HG02943 (cell line): ENCODE measurements at regions not wholly inside any gene's neighbourhood (a gene's known extent, or its start where the extent isn't known, plus 50 kb on each side); places are given as distances from the start of the nearest gene placed in this dataset.
A peak's percentile ranks its signal among the peaks of the same experiment; 100 is the strongest.
"Not testable (repeated sequence)": the region's sequence is repeated elsewhere in the genome, so short reads cannot be mapped to it uniquely, and the experiment has no call there.

Experiments
- ATAC-seq: cut with Tn5 transposase; IDR thresholded peaks from one replicate; pipeline ENCODE4 v1.9.1; 2021; ENCODE audit warnings: mild to moderate bottlenecking, low read depth, moderate library complexity; ENCODE audit not compliant: unreplicated experiment

DNA sequence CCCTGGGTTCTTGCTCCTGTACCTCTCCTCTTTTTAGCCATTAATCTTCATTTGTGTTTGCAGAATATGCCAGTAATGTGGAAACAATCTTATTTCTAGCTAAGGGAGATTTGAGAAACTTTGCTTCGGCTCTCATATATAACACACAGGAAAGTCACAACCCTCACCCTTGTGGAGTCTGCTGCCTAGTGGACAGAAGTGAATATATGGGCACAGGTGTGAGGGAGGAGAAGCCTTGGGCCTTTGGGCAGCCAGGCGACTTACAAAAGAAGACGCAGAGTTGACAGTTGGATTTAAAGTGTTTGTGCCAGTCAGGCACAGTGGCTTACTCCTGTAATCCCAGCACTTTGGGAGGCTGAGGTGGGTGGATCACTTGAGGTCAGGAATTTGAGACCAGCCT is 181.8 kb upstream of the TBL1XR1 start:
- no peak for ATAC-seq

DNA sequence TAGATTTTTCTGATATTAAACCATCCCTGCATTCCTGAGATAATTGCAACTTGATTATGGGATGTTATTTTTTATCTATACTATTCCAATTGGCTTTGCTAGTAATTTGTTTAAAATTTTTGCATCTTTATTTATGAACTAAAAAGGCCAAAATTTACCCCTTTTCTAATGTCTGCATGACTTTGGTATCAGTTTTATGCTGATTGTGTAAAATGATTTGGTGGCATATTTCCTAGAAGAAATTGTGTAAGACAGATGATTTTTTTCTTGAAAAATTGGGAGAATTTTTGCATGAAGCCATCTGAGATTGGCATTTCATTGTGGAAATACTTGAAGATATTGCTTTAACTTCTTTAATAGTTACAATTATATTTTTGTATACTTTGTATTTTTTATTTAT is 183.8 kb upstream of the TBL1XR1 start:
- no peak for ATAC-seq

DNA sequence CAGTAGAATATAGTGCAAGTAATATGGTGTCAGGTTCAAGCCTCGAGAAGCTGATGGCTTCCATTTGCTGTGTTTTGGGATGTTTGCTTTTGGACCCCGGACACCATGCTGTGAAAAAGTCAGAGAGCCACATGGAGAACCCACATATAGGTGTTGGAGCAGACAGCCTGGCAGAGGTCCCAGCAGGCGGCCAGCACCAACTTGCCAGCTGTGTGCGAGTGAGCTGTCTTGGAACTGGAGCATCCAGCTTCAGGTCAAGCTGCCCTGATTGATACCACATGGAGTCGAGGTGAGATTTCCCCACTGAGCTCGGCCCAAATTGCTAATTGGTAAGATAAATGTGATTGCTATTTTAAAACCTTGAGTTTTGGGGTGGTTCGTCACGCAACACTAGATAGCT is 185.7 kb upstream of the TBL1XR1 start:
- ATAC-seq, result no peak

DNA sequence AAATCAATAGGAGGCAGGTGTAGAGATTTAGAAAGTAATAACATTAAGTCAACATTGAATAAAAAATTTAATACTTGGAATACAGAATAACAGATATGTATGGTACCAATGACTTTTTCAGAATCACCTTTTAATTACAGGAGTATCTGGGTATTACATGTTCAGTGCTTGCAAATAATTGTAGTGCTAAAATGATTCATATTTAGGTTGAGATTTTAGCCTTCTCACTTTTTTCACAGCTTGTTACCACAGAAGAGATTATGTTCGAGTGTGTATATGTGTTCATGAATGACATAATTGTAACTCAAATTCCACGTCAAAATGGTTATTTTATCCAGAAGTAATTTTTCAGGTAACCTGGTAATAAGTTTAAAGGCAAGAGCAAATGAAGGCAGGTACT is 187.9 kb upstream of the TBL1XR1 start:
- ATAC-seq, result no peak

DNA sequence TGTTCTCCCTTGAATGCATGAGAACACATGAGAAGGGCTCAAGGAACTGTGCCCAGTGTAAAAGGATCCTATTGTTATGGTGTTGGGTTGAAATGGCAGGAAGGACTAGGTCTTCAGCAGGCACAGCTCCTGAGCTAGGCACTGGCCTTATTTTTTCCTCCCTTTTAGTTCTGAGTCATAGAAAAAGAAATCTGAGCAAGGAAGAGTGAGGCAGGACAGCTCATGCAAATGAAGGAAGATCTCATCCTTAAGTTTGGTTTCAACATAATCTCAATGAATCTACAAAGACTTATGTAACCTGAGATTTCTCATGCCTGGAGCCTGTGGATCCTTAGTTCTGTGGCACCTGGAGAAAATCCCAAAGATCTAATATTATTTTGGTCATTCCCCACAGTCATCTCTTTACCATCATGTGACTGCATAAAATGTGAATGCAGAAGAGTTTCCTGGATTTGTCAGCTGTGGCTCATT is 188.6 kb upstream of the TBL1XR1 start:
- no peak for ATAC-seq

DNA sequence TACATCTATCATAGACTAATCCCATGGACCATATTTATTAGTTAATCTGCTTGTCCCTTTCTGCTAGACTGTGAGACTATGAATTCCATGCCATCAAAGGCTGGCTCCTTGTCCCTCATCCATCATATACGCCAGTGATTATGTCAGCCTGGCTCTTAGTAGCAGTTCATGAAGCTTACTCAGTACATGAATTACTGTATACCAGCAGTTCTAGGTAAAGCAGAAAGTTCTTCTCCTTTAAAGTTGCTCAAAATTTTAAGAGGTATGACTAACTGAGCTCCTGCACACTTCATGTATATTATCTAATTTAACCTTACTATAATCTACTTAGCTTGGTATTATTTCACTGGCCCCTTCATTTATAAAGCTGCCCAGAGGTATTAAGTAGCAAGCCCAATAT is 190.9 kb upstream of the TBL1XR1 start:
- no peak for ATAC-seq

DNA sequence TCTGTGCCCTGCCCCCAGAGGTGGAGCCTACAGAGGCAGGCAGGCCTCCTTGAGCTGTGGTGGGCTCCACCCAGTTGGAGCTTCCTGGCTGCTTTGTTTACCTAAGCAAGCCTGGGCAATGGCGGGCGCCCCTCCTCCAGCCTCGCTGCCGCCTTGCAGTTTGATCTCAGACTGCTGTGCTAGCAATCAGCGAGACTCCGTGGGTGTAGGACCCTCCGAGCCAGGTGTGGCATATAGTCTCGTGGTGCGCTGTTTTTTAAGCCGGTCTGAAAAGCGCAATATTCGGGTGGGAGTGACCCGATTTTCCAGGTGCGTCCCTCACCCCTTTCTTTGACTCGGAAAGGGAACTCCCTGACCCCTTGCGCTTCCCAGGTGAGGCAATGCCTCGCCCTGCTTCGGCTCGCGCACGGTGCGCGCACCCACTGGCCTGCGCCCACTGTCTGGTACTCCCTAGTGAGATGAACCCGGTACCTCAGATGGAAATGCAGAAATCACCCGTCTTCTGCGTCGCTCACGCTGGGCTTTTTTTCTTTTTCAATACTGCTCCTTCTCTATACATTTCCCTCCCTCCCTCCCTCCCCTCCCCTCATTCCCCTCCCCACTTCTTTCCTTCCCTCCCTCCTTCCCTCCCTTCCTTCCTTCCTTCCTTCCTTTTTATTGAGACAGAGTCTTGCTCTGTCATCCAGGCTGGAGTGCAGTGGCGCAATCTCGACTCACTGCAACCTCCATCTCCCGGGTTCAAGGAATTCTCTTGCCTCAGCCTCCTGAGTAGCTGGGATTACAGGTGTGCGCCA is 197.1 kb upstream of the TBL1XR1 start:
- not testable (repeated sequence) for ATAC-seq

DNA sequence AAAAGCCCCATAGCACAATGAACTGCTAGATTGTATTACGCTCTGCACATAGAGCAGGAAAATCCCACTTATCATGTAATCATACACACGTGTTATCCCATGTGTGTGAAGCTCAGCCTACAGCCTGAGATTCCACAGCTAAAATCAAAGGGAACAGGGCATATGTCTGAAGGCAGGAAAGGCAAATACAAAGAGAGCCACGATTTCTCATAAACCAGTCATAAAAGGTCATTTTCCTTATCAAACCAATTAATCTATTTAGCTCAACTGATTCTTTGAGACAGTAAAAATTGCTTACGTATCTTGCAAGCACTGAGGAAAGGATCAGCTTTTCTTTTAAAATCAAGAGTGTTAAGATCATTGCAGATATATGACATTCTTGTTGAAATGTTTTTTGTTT is 199.5 kb upstream of the TBL1XR1 start:
- no peak for ATAC-seq

DNA sequence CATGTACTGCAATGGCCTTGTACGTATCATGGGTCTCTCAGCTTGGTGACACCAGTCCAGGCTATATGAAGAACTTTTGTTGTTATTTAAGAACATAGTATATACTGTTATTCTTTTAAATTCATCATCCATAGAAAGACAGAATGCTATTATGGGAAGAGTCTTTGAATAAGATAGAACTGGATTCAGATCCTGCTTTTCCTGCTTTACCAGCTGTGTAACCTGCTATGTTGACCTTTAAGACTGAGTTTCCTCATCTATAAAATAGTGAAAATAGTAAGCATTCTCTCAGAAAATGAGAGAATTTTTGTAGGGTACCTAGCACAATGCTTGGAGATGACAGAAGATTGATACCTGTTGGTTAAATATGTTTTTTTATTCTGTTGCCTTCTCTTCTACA is 204.1 kb upstream of the TBL1XR1 start:
- ATAC-seq, result no peak

DNA sequence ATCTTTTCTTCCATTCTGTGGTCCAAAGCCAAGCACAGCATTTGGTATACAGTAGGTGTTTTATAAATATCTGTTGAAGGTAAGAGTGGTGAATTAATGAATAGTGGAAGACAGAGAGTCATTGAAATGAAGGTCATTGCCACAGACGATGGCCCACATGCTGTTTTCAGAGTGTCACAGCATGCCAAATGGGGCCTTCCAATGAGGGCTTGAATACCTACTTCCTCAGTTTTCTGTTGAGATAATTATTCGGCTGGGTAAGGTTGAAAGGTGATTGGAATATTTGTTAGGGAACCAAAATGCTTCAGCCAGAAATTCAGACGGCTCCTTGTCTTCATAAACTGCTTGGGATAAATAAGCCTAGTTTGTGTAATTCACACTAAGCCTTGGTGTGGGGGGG is 205.3 kb upstream of the TBL1XR1 start:
- ATAC-seq, result no peak

DNA sequence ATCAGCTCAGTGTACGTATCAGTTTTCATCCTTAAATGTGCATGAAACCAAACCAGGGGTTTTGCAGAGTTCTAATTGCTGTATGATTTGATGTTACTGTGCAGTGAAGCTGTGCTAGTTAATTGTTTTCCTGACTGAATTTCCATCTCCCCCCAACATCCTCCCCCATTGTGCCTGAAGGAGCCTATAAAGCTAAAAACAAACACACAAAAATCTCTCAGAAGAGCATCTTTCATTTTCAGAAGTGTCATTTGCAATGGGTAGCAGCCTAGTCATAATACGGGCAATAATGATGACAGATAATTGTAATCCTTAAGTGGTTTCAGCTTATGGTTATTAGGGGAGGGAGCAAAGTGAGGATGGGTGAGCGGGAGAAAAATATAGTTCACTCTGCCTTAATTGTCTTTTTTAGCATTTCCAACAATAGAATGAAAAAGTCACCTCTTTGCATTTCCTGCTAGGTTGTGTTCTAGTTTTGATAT is 207.9 kb upstream of the TBL1XR1 start:
- ATAC-seq, result no peak

DNA sequence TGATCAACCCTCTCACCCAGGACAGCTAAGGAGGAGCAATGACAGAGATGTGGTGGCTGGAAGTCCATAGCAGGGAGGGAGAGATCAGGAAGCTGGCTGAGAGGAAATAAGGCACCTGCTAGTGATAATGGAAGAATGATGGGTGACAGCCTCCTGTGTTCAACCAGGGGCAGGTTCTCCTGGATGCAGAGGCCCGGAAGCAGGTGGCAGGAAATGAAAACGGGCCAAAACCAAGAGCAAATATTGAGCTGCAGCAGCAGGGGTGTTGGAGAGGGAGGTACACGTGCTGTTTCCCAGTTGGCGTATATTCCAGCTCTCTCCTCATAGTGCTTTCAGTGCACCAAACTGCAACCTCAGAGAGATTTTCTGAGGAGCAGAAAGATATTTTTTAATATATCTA is 213.4 kb upstream of the TBL1XR1 start:
- peak; percentile 67 for ATAC-seq

DNA sequence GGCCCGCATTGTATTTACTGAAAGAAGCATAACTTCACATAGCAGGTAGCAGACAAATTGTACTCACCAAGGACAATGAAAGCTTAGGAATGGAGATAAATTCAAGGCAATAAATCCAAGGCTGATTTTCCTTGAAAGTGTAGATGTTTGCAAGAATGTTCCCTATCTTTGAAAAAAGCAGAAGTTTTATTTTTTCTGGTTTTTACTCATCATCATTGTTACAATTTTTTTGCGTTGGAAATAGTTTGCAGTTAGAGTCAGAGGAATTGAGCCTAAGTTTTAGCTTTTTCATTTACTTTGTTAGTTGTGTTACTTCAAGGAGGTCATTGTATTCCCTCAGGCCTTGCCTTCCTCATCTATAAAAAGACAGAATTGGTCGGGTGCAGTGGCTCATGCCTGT is 213.9 kb upstream of the TBL1XR1 start:
- no peak for ATAC-seq

DNA sequence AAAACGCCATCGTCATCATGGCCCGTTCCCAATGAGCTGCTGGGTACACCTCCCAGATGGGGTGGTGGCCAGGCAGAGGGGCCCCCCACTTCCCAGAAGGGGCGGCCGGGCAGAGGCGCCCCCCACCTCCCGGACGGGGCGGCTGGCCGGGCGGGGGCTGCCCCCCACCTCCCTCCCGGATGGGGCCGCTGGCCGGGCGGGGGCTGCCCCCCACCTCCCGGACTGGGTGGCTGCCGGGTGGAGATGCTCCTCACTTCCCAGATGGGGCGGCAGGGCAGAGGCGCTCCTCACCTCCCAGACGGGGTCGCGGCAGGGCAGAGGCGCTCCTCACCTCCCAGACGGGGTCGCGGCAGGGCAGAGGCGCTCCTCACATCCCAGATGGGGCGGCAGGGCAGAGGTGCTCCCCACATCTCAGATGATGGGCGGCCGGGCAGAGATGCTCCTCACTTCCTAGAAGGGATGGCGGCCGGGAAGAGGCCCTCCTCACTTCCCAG is 215.4 kb upstream of the TBL1XR1 start:
- not testable (repeated sequence) for ATAC-seq

DNA sequence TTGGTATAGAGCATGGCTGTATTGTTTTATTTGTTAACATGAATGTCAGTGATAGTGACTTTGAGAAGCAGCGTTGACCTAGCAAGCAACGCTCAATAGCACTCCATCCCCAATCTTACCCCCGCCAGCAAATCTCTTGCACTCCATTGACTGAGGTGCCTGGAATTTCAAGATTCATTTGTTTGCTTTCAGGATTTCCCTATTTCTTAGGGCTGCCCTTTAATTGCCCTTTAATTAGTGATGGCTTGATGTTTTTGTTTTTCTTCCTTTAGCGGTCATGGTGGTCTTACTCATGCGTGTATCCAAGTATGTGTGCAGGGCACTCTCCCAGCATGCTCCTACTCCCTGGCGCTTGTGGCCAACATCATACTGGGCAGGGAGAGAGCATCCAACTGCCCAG is 216.8 kb upstream of the TBL1XR1 start:
- no peak for ATAC-seq

DNA sequence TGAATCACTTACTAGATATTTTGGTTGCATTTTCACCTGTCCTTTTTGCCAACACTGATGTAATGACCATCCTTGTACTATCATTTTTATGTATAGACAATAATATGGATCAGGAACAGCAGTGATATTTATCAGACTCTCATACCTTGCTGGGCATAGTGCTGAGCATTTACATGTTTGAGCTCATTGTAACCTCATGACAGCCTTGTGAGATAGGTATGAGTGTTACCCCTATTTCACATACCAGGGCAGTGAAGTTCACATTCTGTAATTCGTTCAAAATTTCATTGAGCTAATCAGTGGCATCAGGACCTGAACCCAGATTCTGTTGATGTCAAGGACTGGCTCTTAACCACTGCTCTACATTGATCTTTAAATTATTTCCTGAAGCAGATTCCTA is 221.5 kb upstream of the TBL1XR1 start:
- ATAC-seq, result no peak

DNA sequence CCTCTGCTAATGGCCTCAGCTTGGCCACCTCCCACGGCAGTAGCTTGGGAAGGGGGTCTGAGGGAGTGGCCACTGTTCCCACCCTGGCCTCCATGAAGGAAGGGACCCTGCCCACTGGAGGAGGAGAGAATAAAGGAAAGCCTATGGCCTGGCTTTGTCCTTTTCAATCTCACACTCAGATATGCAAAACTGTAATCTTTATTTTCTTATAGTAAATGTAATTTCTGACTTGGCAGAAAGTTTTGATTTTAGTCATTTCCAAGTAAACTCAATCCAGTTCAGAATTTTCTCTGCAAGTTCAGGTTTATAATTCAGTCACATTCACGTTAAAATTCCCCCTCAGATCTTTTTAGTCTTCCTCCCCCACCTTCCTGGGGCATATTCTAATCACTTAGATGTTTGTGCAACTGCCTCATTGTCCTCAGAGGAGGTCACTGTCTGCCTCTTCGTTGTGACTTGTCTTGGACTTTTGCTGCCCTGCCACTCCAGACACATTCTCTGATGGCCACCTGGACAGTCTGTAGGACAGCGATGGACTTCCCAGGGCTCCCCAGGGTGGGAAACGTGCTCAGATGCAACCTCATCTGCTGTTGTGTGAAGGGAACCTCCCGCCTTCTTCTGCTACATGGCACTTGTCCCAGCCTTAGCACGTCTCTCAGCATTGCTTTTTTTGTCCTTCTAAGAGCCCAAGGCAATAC is 222.8 kb upstream of the TBL1XR1 start:
- no peak for ATAC-seq

DNA sequence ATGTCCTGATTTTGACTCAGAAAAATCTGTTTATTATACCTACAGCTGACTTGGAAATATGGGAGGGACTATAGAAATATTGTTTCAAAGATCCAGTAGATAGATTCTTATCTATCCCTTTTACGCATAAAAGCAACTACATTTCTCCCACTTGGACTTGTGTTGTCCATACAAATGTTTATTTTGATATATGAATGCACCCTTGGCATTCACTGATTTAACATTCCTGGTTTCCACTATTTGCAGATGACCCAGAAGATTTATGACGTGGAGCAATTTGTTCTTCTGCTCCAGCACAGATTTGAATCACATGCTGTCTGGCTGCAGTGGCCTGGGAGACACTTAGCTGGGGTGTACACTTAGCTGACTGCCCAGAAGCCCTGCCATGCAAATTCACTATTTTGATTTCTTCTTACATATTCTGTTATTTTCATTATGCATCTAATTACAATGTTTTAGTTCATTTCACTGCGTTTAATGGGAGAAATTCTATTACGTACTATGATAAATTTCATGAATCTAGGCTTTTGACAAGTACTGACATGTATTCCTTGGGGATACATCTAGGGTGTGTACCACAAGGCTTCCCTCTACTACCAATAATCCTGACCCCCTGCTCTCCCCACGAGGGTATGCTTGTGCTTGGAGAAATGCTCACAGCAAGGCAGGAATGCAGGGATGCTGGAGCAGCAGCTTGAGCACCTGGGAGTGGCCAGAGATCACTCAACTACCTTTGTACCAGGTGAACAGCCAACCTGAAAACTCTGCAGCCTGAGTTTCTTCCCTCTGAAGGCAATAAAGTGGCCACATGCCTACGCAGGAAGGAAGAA is 223.6 kb upstream of the TBL1XR1 start:
- ATAC-seq, result no peak

DNA sequence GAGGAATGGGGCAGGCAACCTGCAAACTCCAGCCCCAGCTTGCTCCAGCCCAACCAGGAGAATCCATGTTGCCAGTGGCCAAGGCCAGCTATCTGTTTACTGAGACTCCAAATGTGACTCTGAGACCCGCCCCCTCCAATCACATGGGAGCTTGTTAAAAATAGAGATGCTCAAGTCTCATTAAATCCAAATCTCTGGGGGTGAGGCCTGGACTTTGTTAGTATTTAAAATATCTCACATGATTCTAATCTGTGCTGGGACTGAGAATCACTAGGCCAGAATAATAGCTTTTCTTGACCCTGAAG is 224.2 kb upstream of the TBL1XR1 start:
- ATAC-seq, result no peak

DNA sequence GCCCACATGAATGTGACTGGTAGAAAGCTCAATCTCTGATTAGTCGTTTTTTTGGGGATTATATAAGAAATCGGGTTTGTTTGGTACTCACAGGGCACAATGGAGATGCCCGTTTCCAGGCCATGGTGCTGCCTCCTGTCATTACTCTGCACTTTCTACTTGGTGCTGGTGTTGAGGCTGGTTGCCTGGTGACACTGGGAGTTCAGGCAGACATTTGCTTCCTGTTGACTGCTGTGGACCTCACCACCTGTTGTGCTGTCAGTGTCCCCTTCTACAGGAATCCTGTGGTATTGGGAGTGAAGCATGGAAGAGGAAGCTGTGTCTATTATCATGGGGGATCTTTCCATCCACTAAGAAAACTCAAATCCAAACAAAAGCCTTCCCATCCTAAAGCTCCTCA is 227.2 kb upstream of the TBL1XR1 start:
- no peak for ATAC-seq

DNA sequence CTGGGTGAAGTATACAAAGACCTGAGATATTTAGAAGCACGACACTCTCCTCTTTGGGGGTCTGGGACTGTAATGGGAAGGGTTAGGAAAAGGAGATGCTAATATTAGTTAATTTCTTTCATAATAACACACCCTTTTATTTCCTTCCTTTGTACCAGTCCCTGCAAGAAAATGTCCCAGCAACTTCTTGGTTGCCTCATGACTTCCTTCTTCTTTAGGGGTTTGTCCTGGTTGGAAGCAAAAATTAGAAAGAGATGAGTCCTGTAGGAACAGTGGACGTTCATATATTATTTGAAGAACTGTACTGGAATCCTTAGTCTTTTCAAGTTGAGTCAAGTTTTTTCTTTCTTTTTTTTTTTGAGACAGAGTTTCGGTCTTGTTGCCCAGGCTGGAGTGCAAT is 227.8 kb upstream of the TBL1XR1 start:
- ATAC-seq, result no peak
